Loucy (cell line): ENCODE measurements at regions not wholly inside any gene's neighbourhood (a gene's known extent, or its start where the extent isn't known, plus 50 kb on each side); places are given as distances from the start of the nearest gene placed in this dataset.

Source experiments
- H2AFZ ChIP-seq: fragments of 200-600 bp; sonication (generic); 2 replicates; pipeline ENCODE4 v1.6.0; 2016; ENCODE audit warnings: antibody characterized with exemption, mild to moderate bottlenecking, low read length, moderate library complexity
- H3F3A ChIP-seq: fragments of 200-600 bp; 2 replicates; pipeline ENCODE4 v1.6.0; 2016; ENCODE audit warnings: antibody characterized with exemption, low read depth, mild to moderate bottlenecking
- H3K27me3 ChIP-seq: fragments of 200-600 bp; sonication (generic); 2 replicates; pipeline ENCODE4 v1.6.1; 2014; ENCODE audit warnings: low read length, mild to moderate bottlenecking; ENCODE audit not compliant: insufficient read depth, poor library complexity, severe bottlenecking
- H3K36me3 ChIP-seq: fragments of 200-600 bp; sonication (generic); 2 replicates; pipeline ENCODE4 v1.6.1; 2016; ENCODE audit warnings: low read length; ENCODE audit not compliant: insufficient read depth
- H3K4me1 ChIP-seq: fragments of 200-600 bp; sonication (generic); 2 replicates; pipeline ENCODE4 v1.5.1; 2014; ENCODE audit warnings: low read length, mild to moderate bottlenecking; ENCODE audit not compliant: insufficient read depth, poor library complexity, severe bottlenecking
- H3K4me2 ChIP-seq: fragments of 200-600 bp; sonication (generic); 2 replicates; pipeline ENCODE4 v1.6.0; 2014; ENCODE audit warnings: antibody characterized with exemption, low read length, low read depth, mild to moderate bottlenecking; ENCODE audit not compliant: poor library complexity, severe bottlenecking
- H3K4me3 ChIP-seq: fragments of 200-600 bp; sonication (generic); 2 replicates; pipeline ENCODE4 v1.5.1; 2014; ENCODE audit warnings: low read length, mild to moderate bottlenecking, mixed read lengths; ENCODE audit not compliant: poor library complexity, severe bottlenecking
- H3K79me2 ChIP-seq: fragments of 200-600 bp; sonication (generic); 2 replicates; pipeline ENCODE4 v1.6.1; 2014; ENCODE audit warnings: low read length; ENCODE audit not compliant: insufficient read depth
- H3K9ac ChIP-seq: fragments of 200-600 bp; sonication (generic); 2 replicates; pipeline ENCODE4 v1.6.0; 2014; ENCODE audit warnings: mild to moderate bottlenecking, low read depth, low read length, moderate library complexity; ENCODE audit not compliant: poor library complexity, severe bottlenecking
- H3K9me2 ChIP-seq: fragments of 200-600 bp; sonication (generic); replicated peaks from 2 replicates; pipeline ENCODE4 v1.6.1; 2016; ENCODE audit warnings: low read depth, low read length, mixed read lengths
- H3K9me3 ChIP-seq: fragments of 200-600 bp; sonication (generic); 2 replicates; pipeline ENCODE4 v1.6.1; 2014; ENCODE audit warnings: mild to moderate bottlenecking, antibody characterized with exemption, low read length, low read depth; ENCODE audit not compliant: insufficient read depth
- H4K20me1 ChIP-seq: fragments of 200-600 bp; sonication (generic); 2 replicates; pipeline ENCODE4 v1.6.0; 2014; ENCODE audit warnings: antibody characterized with exemption, low read length, mild to moderate bottlenecking; ENCODE audit not compliant: insufficient read depth, poor library complexity, severe bottlenecking
- CTCF ChIP-seq: fragments of 200-600 bp; sonication (generic); conservative IDR thresholded peaks from 2 replicates; pipeline ENCODE4 v1.5.1; 2014; ENCODE audit warnings: mild to moderate bottlenecking, antibody characterized with exemption, low read length
- EZH2phosphoT487 ChIP-seq: fragments of 200-600 bp; IDR thresholded peaks from 2 replicates; pipeline ENCODE4 v1.6.1; 2018; ENCODE audit warnings: antibody characterized with exemption, mild to moderate bottlenecking, moderate library complexity, borderline replicate concordance

DNA sequence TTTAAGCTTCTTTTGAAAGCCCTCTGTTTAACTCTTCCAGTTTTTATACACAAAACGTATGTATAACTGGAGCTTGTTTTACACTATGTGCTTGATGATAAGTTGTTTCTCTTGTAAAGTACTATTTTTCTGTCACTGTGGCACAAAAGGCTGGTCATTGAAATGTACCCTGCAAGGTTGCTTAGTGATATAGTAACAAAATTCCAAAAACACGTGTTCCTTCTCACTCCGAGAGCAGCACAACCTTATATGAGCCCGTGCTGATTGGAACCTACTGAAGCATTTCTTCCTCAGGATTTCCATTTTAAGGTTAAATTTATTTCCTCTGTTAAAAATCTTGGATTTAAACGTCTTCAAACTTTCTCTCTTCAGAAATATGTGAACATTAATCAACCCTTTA is 772.9 kb upstream of the TENM3 start:
- Histone ChIP-seq H2AFZ (no peak overlapping the region), H4K20me1 (no peaks in the 10 kb centered on the region), H3K4me3 (no peak overlapping the region), H3K4me1 (no peaks in the 10 kb centered on the region), H3K36me3 (no peaks in the 10 kb centered on the region), H3K9me3 (no peaks in the 10 kb centered on the region), H3K27me3 (no peaks in the 10 kb centered on the region), H3F3A (no peaks in the 10 kb centered on the region), H3K79me2 (no peaks in the 10 kb centered on the region), H3K9me2 (no peaks in the 10 kb centered on the region), H3K4me2 (no peak overlapping the region), H3K9ac (no peak overlapping the region)
- no peak for TF ChIP-seq CTCF
- no peak for TF ChIP-seq EZH2phosphoT487

DNA sequence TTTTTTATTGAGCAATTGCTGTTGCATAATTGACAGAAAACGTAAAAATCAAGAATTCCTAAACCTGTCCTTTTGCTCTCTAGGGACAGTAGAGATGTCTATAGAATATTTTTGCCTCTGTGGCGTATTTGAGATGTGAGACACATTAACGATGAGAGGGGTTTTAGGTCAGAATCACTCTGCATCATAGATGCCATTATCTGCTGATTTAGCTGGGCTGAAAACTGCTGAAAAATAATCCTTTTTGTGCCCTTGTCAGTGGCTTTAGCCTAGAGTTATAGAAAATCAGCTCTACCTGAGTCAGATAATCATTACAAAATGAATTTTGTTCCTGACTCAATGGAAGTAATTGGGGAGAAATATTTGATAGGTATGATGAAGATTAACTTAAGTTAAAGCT is 767.8 kb upstream of the TENM3 start:
- Histone ChIP-seq H2AFZ (no peak overlapping the region), H3K36me3 (no peaks in the 10 kb centered on the region), H3K27me3 (no peaks in the 10 kb centered on the region), H4K20me1 (no peaks in the 10 kb centered on the region), H3K4me3 (no peak overlapping the region), H3K4me1 (no peaks in the 10 kb centered on the region), H3F3A (no peaks in the 10 kb centered on the region), H3K4me2 (no peak overlapping the region), H3K9ac (no peak overlapping the region), H3K9me2 (no peaks in the 10 kb centered on the region), H3K79me2 (no peaks in the 10 kb centered on the region), H3K9me3 (no peaks in the 10 kb centered on the region)
- TF ChIP-seq CTCF (no peak), EZH2phosphoT487 (no peak)

DNA sequence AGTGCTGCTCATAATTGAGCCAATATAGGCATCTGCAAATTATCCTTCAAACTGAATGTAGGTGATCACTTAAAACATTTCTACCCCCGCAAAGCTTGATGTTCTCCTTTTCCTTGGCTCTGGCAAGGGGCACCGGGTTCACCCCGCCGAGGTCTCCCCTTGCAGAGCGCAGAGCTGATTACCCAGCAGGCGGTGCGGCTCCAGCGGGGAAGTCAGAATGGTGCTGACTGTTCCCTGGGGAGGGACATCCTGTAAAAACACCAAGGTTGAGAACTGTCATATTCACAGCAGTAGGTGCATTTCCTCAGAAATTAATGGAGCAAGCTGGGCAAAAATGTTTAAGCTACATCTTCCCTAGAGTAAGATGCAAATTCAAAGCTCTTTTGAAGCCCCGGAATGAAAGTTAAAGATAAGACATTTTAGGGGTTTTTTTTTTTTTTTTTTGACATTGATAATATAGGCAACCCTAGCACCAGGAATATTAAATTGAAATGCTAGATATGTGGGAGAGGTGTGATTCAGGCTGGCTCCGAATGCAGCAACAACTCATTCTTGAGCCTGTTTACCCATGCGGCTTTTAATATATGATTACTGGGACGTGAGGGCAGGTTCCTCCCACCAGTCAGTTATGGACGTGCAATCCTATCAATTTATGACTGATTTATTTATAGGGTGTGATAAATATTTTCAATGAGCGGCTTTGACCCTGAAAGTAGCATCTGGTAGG is 767.3 kb upstream of the TENM3 start:
- H3K27me3 ChIP-seq = no peaks in the 10 kb centered on the region
- no peak overlapping the region for H3K4me2 ChIP-seq
- no peak for TF ChIP-seq CTCF
- no peak overlapping the region for H2AFZ ChIP-seq
- no peaks in the 10 kb centered on the region for H3F3A ChIP-seq
- no peaks in the 10 kb centered on the region for H3K79me2 ChIP-seq
- no peaks in the 10 kb centered on the region for H3K36me3 ChIP-seq
- no peak overlapping the region for H3K9ac ChIP-seq
- H3K9me3 ChIP-seq = no peaks in the 10 kb centered on the region
- no peaks in the 10 kb centered on the region for H3K9me2 ChIP-seq
- H3K4me1 ChIP-seq = no peaks in the 10 kb centered on the region
- no peak overlapping the region for H3K4me3 ChIP-seq
- no peaks in the 10 kb centered on the region for H4K20me1 ChIP-seq
